Embryonic facial prominence (tissue), 1 donor: ENCODE measurements at regions not wholly inside any gene's neighbourhood (a gene's known extent, or its start where the extent isn't known, plus 50 kb on each side); places are given as distances from the start of the nearest gene placed in this dataset.

Experiments
- DNase-seq: peaks from one replicate; pipeline ENCODE4 v3.0.0-alpha.2; 2016; ENCODE audit errors: extremely low spot score

- no peak for DNase-seq
Observed at GRCh38 chr7:22005151-22005550, 59.5 kb upstream of the CDCA7L start.

GRCh38 chr7:22002726-22003125 lies 57.0 kb upstream of the CDCA7L start:
- DNase-seq: no peak

GRCh38 chr7:22001345-22002004 lies 55.8 kb upstream of the CDCA7L start:
- peak; percentile 53 for DNase-seq

- DNase-seq: no peak
Observed at GRCh38 chr7:21999896-22000295, 54.2 kb upstream of the CDCA7L start.

GRCh38 chr7:21996641-21997040 lies 50.9 kb upstream of the CDCA7L start:
- no peak for DNase-seq
